CD1c-positive myeloid dendritic cell (primary cell): ENCODE measurements at regions not wholly inside any gene's neighbourhood (a gene's known extent, or its start where the extent isn't known, plus 50 kb on each side); places are given as distances from the start of the nearest gene placed in this dataset.

ENCODE experiments used
- DNase-seq: peaks from one replicate; pipeline ENCODE4 v3.0.0-alpha.2; 2016; ENCODE audit errors: extremely low spot score

- DNase-seq: no peak
Measured at GRCh38 chr6:153873541-153873940, 165.5 kb upstream of the OPRM1 start.

- DNase-seq: no peak
Measured at GRCh38 chr6:153872946-153873345, 166.1 kb upstream of the OPRM1 start.

- DNase-seq: no peak
Measured at GRCh38 chr6:153862927-153863326, 176.1 kb upstream of the OPRM1 start.

GRCh38 chr6:153862139-153862538, 176.9 kb upstream of the OPRM1 start:
- no peak for DNase-seq

GRCh38 chr6:153858529-153858928, 180.5 kb upstream of the OPRM1 start:
- DNase-seq: no peak

- no peak for DNase-seq
Measured at GRCh38 chr6:153856929-153857376, 182.1 kb upstream of the OPRM1 start.

- DNase-seq: no peak
Measured at GRCh38 chr6:153852481-153852880, 186.6 kb upstream of the OPRM1 start.

GRCh38 chr6:153852034-153852433, 187.0 kb upstream of the OPRM1 start:
- no peak for DNase-seq

- no peak for DNase-seq
Measured at GRCh38 chr6:153849072-153849779, 189.8 kb upstream of the OPRM1 start.

- no peak for DNase-seq
Measured at GRCh38 chr6:153843420-153843819, 195.6 kb upstream of the OPRM1 start.

GRCh38 chr6:153842491-153842890, 196.5 kb upstream of the OPRM1 start:
- DNase-seq: no peak

GRCh38 chr6:153840039-153840850, 198.8 kb upstream of the OPRM1 start:
- DNase-seq: no peak

- no peak for DNase-seq
Measured at GRCh38 chr6:153832543-153832942, 206.5 kb upstream of the OPRM1 start.

GRCh38 chr6:153831350-153832078, 207.5 kb upstream of the OPRM1 start:
- no peak for DNase-seq

GRCh38 chr6:153817173-153817572, 221.9 kb upstream of the OPRM1 start:
- DNase-seq: no peak

GRCh38 chr6:153816366-153816765, 222.7 kb upstream of the OPRM1 start:
- no peak for DNase-seq

- DNase-seq: no peak
Measured at GRCh38 chr6:153814136-153814535, 224.9 kb upstream of the OPRM1 start.

- DNase-seq: no peak
Measured at GRCh38 chr6:153804755-153805330, 234.2 kb upstream of the OPRM1 start.

- no peak for DNase-seq
Measured at GRCh38 chr6:153801917-153802316, 237.1 kb upstream of the OPRM1 start.

GRCh38 chr6:153800580-153801188, 238.4 kb upstream of the OPRM1 start:
- DNase-seq: no peak

GRCh38 chr6:153790876-153791473, 248.1 kb upstream of the OPRM1 start:
- no peak for DNase-seq
